Kasumi-1 (cell line): ENCODE measurements at regions not wholly inside any gene's neighbourhood (a gene's known extent, or its start where the extent isn't known, plus 50 kb on each side); places are given as distances from the start of the nearest gene placed in this dataset.

Source experiments
- DNase-seq, 2 experiments: peaks; one replicate each; lab custom pipeline; 2025; lab: John Stamatoyannopoulos, UW

GRCh38 chr3:124582621-124583395 is 147.4 kb upstream of the UMPS start:
- DNase-seq = peak in 1 of 2 experiments; percentile 2

DNA sequence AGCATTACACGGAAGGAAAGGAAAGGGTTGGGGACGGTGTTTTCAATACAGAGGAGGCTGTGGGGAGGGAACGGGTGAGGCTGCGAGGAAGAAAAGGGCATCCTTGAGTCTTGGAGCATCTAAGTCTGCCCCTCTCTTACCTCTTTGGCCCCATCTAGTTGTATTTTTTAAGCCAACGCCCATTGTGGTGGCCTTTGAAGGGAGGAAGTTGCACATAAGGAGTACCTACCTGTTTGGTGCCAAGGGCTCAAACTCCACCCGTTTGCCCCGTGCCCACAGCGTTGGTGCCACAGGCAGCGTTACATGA is 146.1 kb upstream of the UMPS start:
- no peak for DNase-seq

DNA sequence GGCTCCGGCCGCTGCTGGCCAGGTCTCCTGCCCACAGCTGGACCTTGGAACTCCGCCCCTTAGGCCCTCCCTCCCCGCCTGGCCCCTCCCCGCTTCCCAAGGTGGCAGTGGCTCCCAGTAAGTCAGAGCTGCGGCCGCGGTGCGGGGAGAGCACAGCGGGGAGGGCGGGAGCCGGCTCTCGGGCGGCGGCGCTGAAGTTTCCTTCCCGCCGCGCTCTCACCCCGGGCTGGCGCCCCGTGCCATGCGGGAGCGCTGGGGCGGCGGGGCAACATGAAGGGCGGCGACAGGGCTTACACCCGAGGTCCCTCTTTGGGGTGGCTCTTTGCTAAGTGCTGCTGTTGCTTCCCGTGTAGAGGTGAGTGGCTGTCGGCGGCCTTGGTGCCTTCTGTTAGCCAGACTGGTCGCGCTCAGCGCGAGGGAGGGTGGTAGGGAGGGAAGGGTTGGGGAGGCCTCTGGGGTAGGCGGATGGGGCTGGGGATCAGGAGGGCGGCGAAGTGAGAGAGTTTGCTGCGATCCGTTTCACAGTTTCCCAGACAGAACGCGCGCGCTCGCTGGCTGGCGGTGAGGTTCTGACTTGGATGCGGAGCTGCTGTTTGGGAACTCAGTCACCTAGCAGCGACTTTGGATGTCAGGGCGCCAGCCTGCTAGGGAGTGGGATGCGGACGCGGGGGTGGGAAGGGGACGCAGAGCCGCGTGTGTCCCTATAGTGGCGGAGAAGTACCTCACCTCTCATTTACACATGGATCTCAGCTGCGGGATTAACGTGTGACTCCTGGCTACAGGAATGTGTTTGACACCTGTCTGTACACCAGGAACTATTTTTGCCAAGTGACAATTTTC is 145.5 kb upstream of the UMPS start:
- DNase-seq = no peak

GRCh38 chr3:124586126-124587052 is 143.9 kb upstream of the UMPS start:
- no peak for DNase-seq

DNA sequence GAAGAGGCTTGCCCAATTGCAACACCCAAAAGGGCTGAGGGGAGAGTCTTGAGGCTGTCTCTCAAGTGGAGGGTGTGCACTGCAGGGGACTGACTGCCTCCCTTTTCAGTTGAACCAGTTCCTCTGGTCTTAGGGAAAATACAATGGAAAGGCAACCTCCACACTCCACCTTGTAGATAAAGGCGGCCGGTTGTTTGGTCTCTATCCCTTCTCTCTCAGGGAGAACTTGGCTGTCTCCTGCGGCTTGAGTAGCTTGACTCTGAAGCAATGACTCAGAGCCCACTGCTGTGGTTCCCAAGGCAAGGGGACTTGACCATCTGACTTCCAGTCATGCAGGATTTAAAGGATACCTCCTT is 143.2 kb upstream of the UMPS start:
- DNase-seq = no peak

GRCh38 chr3:124588036-124588435 is 142.2 kb upstream of the UMPS start:
- DNase-seq = no peak

GRCh38 chr3:124588794-124589193 is 141.5 kb upstream of the UMPS start:
- no peak for DNase-seq

- DNase-seq = no peak
Observed at GRCh38 chr3:124591699-124592098, 138.6 kb upstream of the UMPS start.

DNA sequence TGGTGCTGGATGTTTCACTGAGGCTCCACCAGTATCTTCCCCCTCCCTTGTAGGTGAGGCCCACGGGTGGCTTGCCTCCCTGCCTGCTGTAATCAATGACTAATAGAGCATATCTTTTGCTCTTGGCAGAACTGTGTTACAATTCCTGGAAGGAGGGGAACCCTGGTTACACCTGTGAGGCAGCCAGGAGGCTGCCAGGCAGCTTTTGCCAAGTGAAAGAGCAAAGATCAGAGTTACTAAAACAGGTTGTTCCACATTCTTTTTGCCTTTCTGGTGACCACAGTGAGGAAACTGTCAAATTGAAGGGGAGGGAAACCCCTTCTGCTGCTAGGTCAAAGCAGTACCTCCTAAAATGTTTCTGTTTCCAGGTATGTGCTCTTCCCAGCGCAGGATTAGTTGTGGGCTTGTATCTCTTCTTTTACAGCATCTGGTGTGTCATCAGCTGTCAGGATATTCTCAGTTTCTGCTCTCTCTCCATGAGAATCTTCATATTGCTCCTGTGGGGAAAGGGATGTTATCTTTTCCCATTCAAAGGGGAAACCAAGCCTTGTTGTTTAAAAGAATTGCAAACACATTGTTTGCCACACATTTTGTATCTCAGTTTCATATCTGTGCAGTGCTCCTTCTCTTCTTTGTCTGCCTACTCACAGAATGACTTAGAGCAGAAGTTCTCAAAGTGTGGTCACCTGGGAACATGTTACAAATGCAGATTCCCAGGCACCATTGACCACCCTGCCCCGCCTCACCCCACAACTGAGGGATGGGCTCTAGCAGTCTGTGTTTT is 137.4 kb upstream of the UMPS start:
- no peak for DNase-seq

DNA sequence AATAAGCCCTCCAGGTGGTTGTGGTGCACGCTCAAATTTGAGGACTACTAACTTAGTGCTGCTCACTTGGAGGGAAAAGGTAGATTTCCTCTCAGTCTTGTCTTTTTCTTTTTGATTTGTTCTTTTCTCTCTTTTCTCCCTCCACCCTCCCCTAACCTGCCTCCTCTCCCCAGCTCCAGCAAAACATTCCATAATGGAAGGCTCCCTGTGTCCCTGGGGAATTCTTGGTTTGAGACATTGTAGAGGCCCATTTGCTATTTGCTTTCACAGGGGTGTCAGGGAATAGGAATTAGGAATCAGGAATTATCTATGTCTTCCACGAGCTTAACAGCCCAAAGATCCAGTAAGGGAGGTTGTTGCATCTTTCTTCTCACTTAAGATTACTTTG is 136.8 kb upstream of the UMPS start:
- no peak for DNase-seq

GRCh38 chr3:124594581-124594980 is 135.7 kb upstream of the UMPS start:
- no peak for DNase-seq

DNA sequence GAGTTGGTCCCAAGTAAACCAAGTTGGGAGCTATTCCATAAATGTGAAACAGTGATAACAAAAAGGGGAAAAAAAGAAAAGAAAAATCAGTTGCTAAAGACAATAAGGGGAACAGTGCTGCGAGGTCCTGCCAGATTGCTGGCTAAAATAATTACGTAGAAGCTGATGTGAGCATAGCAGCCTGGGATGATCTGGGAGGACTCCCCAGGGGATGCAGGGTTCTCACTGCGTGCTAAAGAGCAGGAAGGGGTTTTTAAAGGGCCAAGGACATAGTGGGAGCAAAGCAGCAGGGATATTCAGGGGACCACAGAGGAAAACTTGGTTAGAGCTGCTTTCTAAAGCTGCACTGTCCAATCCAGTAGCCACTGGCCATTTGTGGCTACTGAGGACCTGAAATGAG is 133.0 kb upstream of the UMPS start:
- no peak for DNase-seq

DNA sequence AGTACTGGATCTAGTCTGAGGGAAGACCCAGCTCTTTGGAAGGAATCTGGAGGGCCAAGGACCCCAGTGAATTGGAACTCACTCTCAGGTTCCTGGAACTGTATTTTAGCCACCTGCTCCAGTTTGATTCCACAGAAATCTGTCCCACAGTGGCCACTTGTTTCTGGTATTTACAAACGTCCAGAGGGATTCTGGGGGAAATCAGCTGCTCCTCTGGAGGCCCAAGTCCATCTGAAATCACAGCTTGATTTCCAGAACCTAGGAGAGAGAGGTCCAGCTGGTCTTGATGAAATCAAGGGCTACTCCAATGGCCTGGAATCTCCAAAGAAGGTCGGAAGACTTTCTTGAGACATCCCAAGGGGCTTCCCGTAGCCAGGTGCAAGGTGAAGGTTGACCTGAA is 132.3 kb upstream of the UMPS start:
- no peak for DNase-seq

GRCh38 chr3:124599147-124599765 is 131.0 kb upstream of the UMPS start:
- no peak for DNase-seq

- no peak for DNase-seq
Observed at GRCh38 chr3:124599779-124600693, 130.2 kb upstream of the UMPS start.

- DNase-seq = no peak
Observed at GRCh38 chr3:124600765-124601164, 129.5 kb upstream of the UMPS start.

DNA sequence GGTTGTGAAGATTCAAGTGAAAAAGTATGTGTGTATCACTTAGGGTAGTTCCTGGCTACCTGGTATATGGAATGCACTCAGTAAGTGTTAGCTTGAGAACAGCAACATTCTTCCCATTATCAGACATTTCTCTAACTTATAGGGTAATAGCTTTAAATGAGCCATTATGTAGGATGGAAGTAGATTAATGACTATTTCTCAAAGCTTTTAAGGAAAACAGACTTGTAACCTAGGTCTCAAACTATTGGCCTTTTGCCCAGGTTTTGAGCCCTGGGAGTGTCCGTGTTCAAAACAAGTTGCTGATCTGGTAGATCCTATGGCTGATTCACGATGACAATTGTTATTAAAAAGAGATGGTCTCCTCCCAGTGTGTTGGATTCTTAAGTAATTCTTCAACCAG is 129.1 kb upstream of the UMPS start:
- no peak for DNase-seq

DNA sequence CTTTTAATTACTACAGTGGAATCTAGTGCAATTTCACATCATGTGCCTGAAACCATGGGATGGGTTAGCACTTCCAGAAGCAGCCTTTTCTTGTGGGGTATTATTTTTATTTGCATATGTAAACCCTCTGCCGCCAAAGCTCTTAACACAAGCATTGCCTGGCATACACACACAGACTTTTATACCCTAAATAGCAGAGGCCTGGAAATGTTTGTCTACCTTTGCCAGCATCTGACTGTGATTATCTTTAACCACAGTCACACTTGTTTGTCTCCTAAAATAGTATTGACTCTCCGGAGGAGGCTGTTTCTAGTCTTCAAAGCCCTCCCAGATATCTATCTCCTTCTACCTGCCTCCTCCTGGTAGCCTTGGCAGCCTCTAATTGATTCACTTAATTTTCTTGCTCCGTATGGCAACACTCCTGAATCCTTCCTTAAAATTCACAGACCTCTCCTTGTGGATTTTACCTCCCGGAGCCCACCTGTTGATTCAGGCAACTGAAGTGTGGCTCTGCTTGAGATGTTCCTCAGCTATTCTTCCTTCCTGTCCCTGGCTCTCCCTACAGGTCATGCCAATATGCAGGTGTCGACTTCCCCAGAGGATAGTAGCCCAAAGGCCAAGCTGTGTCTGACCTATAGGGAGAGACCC is 127.1 kb upstream of the UMPS start:
- DNase-seq = no peak

GRCh38 chr3:124605781-124606579 is 124.3 kb upstream of the UMPS start:
- DNase-seq = no peak
